HepG2 (cell line): ENCODE measurements at regions not wholly inside any gene's neighbourhood (a gene's known extent, or its start where the extent isn't known, plus 50 kb on each side); places are given as distances from the start of the nearest gene placed in this dataset.

ENCODE experiments used
- ATAD3A ChIP-seq: sonication (generic); formaldehyde crosslinking; IDR thresholded peaks from 2 replicates; pipeline ENCODE4 v1.4.0; 2020; ENCODE audit warnings: missing genetic modification reagents
- ATF7 ChIP-seq, 2 experiments: fragments of 450-650 bp in 1 of 2; sonication (generic) in 1 of 2; formaldehyde crosslinking in 1 of 2; IDR thresholded peaks; 2 replicates each; pipeline versions ENCODE4 v1.4.0 to v1.6.1; 2016 to 2020; ENCODE audit warnings: antibody characterized with exemption in 1 of 2, mild to moderate bottlenecking in 1 of 2, missing genetic modification reagents in 1 of 2
- ETV6 ChIP-seq: sonication (generic); formaldehyde crosslinking; conservative IDR thresholded peaks from 2 replicates; pipeline ENCODE4 v1.4.0; 2020; ENCODE audit warnings: missing genetic modification reagents
- FLYWCH1 ChIP-seq: sonication (generic); formaldehyde crosslinking; IDR thresholded peaks from 2 replicates; pipeline ENCODE4 v1.8.1; 2023; ENCODE audit warnings: mild to moderate bottlenecking, missing genetic modification reagents
- MED13 ChIP-seq: sonication (generic); formaldehyde crosslinking; IDR thresholded peaks from 2 replicates; pipeline ENCODE4 v1.5.0; 2020; ENCODE audit warnings: missing genetic modification reagents
- NFYB ChIP-seq: sonication (generic); formaldehyde crosslinking; IDR thresholded peaks from 2 replicates; pipeline ENCODE4 v1.4.0; 2020; ENCODE audit warnings: missing genetic modification reagents
- NRL ChIP-seq: sonication (generic); formaldehyde crosslinking; IDR thresholded peaks from 2 replicates; pipeline ENCODE4 v1.5.0; 2020; ENCODE audit warnings: missing genetic modification reagents, mild to moderate bottlenecking, moderate library complexity, borderline replicate concordance
- SAP130 ChIP-seq: IDR thresholded peaks from 2 replicates; pipeline ENCODE4 v1.6.1; 2016; ENCODE audit warnings: low read depth
- SP1 ChIP-seq, 2 experiments: fragments of 450-650 bp in 1 of 2; sonication (generic) in 1 of 2; formaldehyde crosslinking in 1 of 2; IDR thresholded peaks; 2 replicates each; pipeline versions ENCODE4 v1.4.0 to v1.6.1; 2016 to 2020; ENCODE audit warnings: missing genetic modification reagents in 1 of 2
- SUZ12 ChIP-seq: fragments of 150-350 bp; IDR thresholded peaks from 2 replicates; pipeline ENCODE4 v1.6.1; 2014; ENCODE audit warnings: low read depth, low read length
- TBX2 ChIP-seq: sonication (generic); formaldehyde crosslinking; IDR thresholded peaks from 2 replicates; pipeline ENCODE4 v1.5.0; 2020; ENCODE audit warnings: missing genetic modification reagents, mild to moderate bottlenecking, borderline replicate concordance
- ZFP62 ChIP-seq: sonication (generic); formaldehyde crosslinking; IDR thresholded peaks from 2 replicates; pipeline ENCODE4 v1.4.0; 2020; ENCODE audit warnings: missing genetic modification reagents
- ZNF10 ChIP-seq: sonication (generic); formaldehyde crosslinking; IDR thresholded peaks from 2 replicates; pipeline ENCODE4 v1.4.0; 2020; ENCODE audit warnings: mild to moderate bottlenecking, low read depth, missing genetic modification reagents, borderline replicate concordance
- ZNF496 ChIP-seq: sonication (generic); formaldehyde crosslinking; IDR thresholded peaks from 2 replicates; pipeline ENCODE4 v1.8.1; 2023; ENCODE audit warnings: mild to moderate bottlenecking, moderate library complexity, missing genetic modification reagents; ENCODE audit not compliant: insufficient replicate concordance
- ZNF564 ChIP-seq: sonication (generic); formaldehyde crosslinking; IDR thresholded peaks from 2 replicates; pipeline ENCODE4 v1.8.1; 2023; ENCODE audit warnings: mild to moderate bottlenecking, missing genetic modification reagents
- ZNF883 ChIP-seq: sonication (generic); formaldehyde crosslinking; IDR thresholded peaks from 2 replicates; pipeline ENCODE4 v1.5.1; 2020; ENCODE audit warnings: mild to moderate bottlenecking, missing genetic modification reagents; ENCODE audit errors: not compliant biosample characterization
- ZSCAN12 ChIP-seq: sonication (generic); formaldehyde crosslinking; IDR thresholded peaks from 2 replicates; pipeline ENCODE4 v1.9.0; 2021; ENCODE audit warnings: mild to moderate bottlenecking, missing genetic modification reagents
- TF ChIP-seq, protein P1 (sequence below): sonication (generic); formaldehyde crosslinking; IDR thresholded peaks from 2 replicates; pipeline ENCODE4 v1.4.0; 2020; ENCODE audit warnings: mild to moderate bottlenecking, missing genetic modification reagents
- TF ChIP-seq, protein P2 (sequence below): sonication (generic); formaldehyde crosslinking; IDR thresholded peaks from 2 replicates; pipeline ENCODE4 v1.5.1; 2020; ENCODE audit warnings: mild to moderate bottlenecking, moderate library complexity, missing genetic modification reagents
- TF ChIP-seq, protein P3 (sequence below): sonication (generic); formaldehyde crosslinking; IDR thresholded peaks from 2 replicates; pipeline ENCODE4 v1.4.0; 2020; ENCODE audit warnings: missing genetic modification reagents
- TF ChIP-seq, protein P4 (sequence below): IDR thresholded peaks from 2 replicates; pipeline ENCODE4 v1.6.1; 2016; ENCODE audit warnings: control low read depth

DNA sequence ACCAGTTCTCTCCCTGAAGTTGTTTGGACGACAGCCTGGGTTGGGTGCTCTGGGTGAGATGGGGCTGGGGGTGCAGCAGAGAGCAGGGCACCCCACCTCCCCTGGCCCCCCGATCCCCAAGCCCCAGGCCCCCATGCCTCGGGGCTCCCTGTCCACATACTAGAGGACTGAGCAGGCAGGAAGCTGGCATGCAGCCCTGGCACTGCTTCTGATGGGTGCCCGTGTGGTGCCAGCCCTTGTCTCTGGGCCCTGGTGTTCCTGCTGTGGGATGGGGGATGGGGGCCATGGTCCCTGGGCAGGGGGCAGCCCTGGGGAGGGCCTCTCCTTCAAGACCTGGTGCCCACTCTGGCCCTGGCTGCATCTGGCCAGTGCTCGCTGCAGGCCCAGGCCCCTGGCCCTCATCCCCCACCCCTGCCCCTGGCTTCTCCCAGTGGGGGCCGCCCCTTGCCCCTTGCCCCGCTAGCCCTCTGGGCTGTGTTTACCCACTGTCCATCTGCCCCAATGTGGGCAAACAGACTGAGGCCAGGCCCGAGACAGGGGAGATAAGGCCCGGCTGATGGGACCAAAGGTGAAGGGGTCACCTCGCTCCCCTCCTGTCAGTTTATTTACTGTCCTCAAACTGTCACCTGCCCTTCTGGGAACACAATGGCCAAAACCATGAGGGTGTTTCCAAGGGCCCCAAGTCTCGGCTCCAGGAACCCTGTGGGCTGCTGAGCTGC, 67.3 kb upstream of the RXRA start (continued):
- no peak for TF ChIP-seq FLYWCH1 (CRISPR knock-in tag)
- TF ChIP-seq TBX2 (CRISPR knock-in tag) = peak; percentile 97
- no peak for TF ChIP-seq ZNF883 (CRISPR knock-in tag)
- TF ChIP-seq ATF7 (IDR thresholded peaks at IDR 0.05) = no peak
- TF ChIP-seq ATF7 (CRISPR knock-in tag; IDR thresholded peaks at IDR 0.05) = peak; percentile 52; the same call in 1 of the 2 replicates
- no peak for TF ChIP-seq NFYB (CRISPR knock-in tag)
- TF ChIP-seq, protein P1, sequence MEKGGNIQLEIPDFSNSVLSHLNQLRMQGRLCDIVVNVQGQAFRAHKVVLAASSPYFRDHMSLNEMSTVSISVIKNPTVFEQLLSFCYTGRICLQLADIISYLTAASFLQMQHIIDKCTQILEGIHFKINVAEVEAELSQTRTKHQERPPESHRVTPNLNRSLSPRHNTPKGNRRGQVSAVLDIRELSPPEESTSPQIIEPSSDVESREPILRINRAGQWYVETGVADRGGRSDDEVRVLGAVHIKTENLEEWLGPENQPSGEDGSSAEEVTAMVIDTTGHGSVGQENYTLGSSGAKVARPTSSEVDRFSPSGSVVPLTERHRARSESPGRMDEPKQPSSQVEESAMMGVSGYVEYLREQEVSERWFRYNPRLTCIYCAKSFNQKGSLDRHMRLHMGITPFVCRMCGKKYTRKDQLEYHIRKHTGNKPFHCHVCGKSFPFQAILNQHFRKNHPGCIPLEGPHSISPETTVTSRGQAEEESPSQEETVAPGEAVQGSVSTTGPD (CRISPR knock-in tag) = no peak
- TF ChIP-seq MED13 (CRISPR knock-in tag) = 0 out of 2 replicates have a peak, but pooled peaks have one; percentile 52
- TF ChIP-seq, protein P2, sequence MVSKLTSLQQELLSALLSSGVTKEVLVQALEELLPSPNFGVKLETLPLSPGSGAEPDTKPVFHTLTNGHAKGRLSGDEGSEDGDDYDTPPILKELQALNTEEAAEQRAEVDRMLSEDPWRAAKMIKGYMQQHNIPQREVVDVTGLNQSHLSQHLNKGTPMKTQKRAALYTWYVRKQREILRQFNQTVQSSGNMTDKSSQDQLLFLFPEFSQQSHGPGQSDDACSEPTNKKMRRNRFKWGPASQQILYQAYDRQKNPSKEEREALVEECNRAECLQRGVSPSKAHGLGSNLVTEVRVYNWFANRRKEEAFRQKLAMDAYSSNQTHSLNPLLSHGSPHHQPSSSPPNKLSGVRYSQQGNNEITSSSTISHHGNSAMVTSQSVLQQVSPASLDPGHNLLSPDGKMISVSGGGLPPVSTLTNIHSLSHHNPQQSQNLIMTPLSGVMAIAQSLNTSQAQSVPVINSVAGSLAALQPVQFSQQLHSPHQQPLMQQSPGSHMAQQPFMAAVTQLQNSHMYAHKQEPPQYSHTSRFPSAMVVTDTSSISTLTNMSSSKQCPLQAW (CRISPR knock-in tag) = peak; percentile 95
- no peak for TF ChIP-seq ZNF496 (CRISPR knock-in tag)
- TF ChIP-seq SUZ12 = no peak
- TF ChIP-seq, protein P3, sequence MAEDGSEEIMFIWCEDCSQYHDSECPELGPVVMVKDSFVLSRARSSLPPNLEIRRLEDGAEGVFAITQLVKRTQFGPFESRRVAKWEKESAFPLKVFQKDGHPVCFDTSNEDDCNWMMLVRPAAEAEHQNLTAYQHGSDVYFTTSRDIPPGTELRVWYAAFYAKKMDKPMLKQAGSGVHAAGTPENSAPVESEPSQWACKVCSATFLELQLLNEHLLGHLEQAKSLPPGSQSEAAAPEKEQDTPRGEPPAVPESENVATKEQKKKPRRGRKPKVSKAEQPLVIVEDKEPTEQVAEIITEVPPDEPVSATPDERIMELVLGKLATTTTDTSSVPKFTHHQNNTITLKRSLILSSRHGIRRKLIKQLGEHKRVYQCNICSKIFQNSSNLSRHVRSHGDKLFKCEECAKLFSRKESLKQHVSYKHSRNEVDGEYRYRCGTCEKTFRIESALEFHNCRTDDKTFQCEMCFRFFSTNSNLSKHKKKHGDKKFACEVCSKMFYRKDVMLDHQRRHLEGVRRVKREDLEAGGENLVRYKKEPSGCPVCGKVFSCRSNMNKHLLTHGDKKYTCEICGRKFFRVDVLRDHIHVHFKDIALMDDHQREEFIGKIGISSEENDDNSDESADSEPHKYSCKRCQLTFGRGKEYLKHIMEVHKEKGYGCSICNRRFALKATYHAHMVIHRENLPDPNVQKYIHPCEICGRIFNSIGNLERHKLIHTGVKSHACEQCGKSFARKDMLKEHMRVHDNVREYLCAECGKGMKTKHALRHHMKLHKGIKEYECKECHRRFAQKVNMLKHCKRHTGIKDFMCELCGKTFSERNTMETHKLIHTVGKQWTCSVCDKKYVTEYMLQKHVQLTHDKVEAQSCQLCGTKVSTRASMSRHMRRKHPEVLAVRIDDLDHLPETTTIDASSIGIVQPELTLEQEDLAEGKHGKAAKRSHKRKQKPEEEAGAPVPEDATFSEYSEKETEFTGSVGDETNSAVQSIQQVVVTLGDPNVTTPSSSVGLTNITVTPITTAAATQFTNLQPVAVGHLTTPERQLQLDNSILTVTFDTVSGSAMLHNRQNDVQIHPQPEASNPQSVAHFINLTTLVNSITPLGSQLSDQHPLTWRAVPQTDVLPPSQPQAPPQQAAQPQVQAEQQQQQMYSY (CRISPR knock-in tag) = no peak
- TF ChIP-seq, protein P4, sequence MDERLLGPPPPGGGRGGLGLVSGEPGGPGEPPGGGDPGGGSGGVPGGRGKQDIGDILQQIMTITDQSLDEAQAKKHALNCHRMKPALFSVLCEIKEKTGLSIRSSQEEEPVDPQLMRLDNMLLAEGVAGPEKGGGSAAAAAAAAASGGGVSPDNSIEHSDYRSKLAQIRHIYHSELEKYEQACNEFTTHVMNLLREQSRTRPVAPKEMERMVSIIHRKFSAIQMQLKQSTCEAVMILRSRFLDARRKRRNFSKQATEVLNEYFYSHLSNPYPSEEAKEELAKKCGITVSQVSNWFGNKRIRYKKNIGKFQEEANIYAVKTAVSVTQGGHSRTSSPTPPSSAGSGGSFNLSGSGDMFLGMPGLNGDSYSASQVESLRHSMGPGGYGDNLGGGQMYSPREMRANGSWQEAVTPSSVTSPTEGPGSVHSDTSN (CRISPR knock-in tag) = no peak
- TF ChIP-seq ZNF564 = no peak
- TF ChIP-seq SP1 (IDR thresholded peaks at IDR 0.05) = no peak
- TF ChIP-seq SP1 (CRISPR knock-in tag; IDR thresholded peaks at IDR 0.05) = no peak
- TF ChIP-seq NRL (CRISPR knock-in tag) = no peak
- no peak for TF ChIP-seq ETV6
- TF ChIP-seq ATAD3A (CRISPR knock-in tag) = no peak
- no peak for TF ChIP-seq ZSCAN12 (CRISPR knock-in tag)
- peak; percentile 60 for TF ChIP-seq SAP130 (CRISPR knock-in tag)
- no peak for TF ChIP-seq ZFP62 (CRISPR knock-in tag)
- TF ChIP-seq ZNF10 (CRISPR knock-in tag) = no peak
